ENCODE measurements at regions not wholly inside any gene's neighbourhood (a gene's known extent, or its start where the extent isn't known, plus 50 kb on each side); places are given as distances from the start of the nearest gene placed in this dataset.

DNA sequence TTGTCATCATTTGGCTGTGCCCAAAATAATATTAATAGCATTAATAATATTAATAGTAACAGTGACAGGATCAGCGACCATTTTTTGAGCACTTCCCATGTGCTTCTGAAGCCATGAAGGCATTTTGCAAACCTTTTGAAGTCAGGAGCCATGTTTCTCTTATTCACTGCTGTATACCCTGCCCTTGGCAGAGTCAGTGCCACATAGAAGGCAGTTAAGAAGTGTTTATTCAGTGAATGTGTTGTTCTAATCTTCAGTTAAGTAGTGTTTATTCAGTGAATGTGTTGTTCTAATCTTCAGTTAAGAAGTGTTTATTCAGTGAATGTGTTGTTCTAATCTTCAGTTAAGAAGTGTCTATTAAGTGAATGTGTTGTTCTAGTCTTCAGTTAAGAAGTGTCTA, 319.7 kb upstream of the NAV3 start:
- H2BK15ac ChIP-seq (ENCODE audit: low read depth, low read length) = no peak overlapping the region
- H2BK12ac ChIP-seq (ENCODE audit: insufficient read length, low read depth, low read length) = no peak overlapping the region
- DNase-seq = no peak
- H3K9me3 ChIP-seq (ENCODE audit: control insufficient read depth, low read depth, low read length) = no peaks in the 10 kb centered on the region
- H4K8ac ChIP-seq (replicated peaks; ENCODE audit: insufficient read length, low read depth, low read length) = no peak overlapping the region
- H2BK20ac ChIP-seq (ENCODE audit: low read depth, low read length, poor library complexity, severe bottlenecking) = no peak overlapping the region
- H4K20me1 ChIP-seq (ENCODE audit: control insufficient read depth, insufficient read depth, insufficient read length) = no peaks in the 10 kb centered on the region
- H3K23ac ChIP-seq (ENCODE audit: insufficient read length, low read depth, low read length) = no peak overlapping the region
- H3K14ac ChIP-seq (ENCODE audit: insufficient read depth, low read length) = no peak overlapping the region
- no CpG with 5 or more reads among the region's 1 CpG for WGBS (ENCODE audit: extremely low coverage, insufficient read length, low lambda C conversion rate)
- no peak overlapping the region for H4K5ac ChIP-seq (ENCODE audit: insufficient read length, low read depth, low read length)
- Mint-ChIP-seq H3K27me3 (ENCODE audit: low read depth) (no peaks in the 10 kb centered on the region), H3K36me3 (ENCODE audit: insufficient read depth in 1 of 3, low read depth in 3 of 3) (no peaks in the 10 kb centered on the region), H3K4me1 (peaks cover 12% of the 10 kb centered on the region in 2 experiments), H3K9me3 (no peaks in the 10 kb centered on the region), H3K4me3 (no peak overlapping the region), H3K27ac (no peak overlapping the region)
- H3K27ac ChIP-seq (ENCODE audit: insufficient read length, low read depth, low read length) = no peak overlapping the region
- no peak overlapping the region for H3K4ac ChIP-seq (ENCODE audit: low read depth, low read length)
- no peak overlapping the region for H2BK5ac ChIP-seq (ENCODE audit: insufficient read length, low read length)
- no peaks in the 10 kb centered on the region for H3K79me2 ChIP-seq (ENCODE audit: insufficient read depth, low read length)
- TF ChIP-seq, protein P1, sequence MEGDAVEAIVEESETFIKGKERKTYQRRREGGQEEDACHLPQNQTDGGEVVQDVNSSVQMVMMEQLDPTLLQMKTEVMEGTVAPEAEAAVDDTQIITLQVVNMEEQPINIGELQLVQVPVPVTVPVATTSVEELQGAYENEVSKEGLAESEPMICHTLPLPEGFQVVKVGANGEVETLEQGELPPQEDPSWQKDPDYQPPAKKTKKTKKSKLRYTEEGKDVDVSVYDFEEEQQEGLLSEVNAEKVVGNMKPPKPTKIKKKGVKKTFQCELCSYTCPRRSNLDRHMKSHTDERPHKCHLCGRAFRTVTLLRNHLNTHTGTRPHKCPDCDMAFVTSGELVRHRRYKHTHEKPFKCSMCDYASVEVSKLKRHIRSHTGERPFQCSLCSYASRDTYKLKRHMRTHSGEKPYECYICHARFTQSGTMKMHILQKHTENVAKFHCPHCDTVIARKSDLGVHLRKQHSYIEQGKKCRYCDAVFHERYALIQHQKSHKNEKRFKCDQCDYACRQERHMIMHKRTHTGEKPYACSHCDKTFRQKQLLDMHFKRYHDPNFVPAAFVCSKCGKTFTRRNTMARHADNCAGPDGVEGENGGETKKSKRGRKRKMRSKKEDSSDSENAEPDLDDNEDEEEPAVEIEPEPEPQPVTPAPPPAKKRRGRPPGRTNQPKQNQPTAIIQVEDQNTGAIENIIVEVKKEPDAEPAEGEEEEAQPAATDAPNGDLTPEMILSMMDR (conservative IDR thresholded peaks at IDR 0.05) = no peak
- H3T11ph ChIP-seq (ENCODE audit: low read length) = no peak overlapping the region
- no peak overlapping the region for H3K56ac ChIP-seq (ENCODE audit: insufficient read length, low read depth, low read length)
- no peak overlapping the region for H3K4me2 ChIP-seq (ENCODE audit: insufficient read depth, insufficient read length, low read length)
- no peaks in the 10 kb centered on the region for H3K79me1 ChIP-seq (ENCODE audit: insufficient read depth, low read depth, low read length, poor library complexity, severe bottlenecking)
- no peaks in the 10 kb centered on the region; the same call in 1 of the 2 replicates for H3K4me1 ChIP-seq (ENCODE audit: insufficient read depth, low read length)
- H4K91ac ChIP-seq (ENCODE audit: insufficient read length, low read depth, low read length) = no peak overlapping the region
- no peak overlapping the region for H2AK5ac ChIP-seq (ENCODE audit: insufficient read length, low read length)
- H3K23me2 ChIP-seq (ENCODE audit: insufficient read length, low read depth, low read length, poor library complexity, severe bottlenecking) = no peaks in the 10 kb centered on the region
- no peak overlapping the region for H3K18ac ChIP-seq (ENCODE audit: insufficient read length, low read depth, low read length)
- H3K27me3 ChIP-seq (ENCODE audit: insufficient read depth, low read length) = no peaks in the 10 kb centered on the region
- no peak overlapping the region for H2BK120ac ChIP-seq (ENCODE audit: low read depth, low read length, poor library complexity, severe bottlenecking)
- H2AFZ ChIP-seq (ENCODE audit: low read length) = no peak overlapping the region
- no peak overlapping the region for H3K9ac ChIP-seq (ENCODE audit: extremely low read depth, insufficient read length, low read length)
